HG03196 (cell line): ENCODE measurements at regions not wholly inside any gene's neighbourhood (a gene's known extent, or its start where the extent isn't known, plus 50 kb on each side); places are given as distances from the start of the nearest gene placed in this dataset.

ENCODE experiments used
- ATAC-seq: cut with Tn5 transposase; IDR thresholded peaks from one replicate; pipeline ENCODE4 v1.9.1; 2021; ENCODE audit not compliant: unreplicated experiment

GRCh38 chr16:86181526-86181925, 282.6 kb downstream of the IRF8 start:
- no peak for ATAC-seq

GRCh38 chr16:86184185-86184584, 285.2 kb downstream of the IRF8 start:
- no peak for ATAC-seq

GRCh38 chr16:86185089-86185488, 286.1 kb downstream of the IRF8 start:
- no peak for ATAC-seq

GRCh38 chr16:86186313-86186712, 287.4 kb downstream of the IRF8 start:
- ATAC-seq: no peak

GRCh38 chr16:86189934-86190333, 291.0 kb downstream of the IRF8 start:
- no peak for ATAC-seq

- ATAC-seq: no peak
Measured at GRCh38 chr16:86191663-86192062, 292.7 kb downstream of the IRF8 start.

- no peak for ATAC-seq
Measured at GRCh38 chr16:86193528-86194193, 294.7 kb downstream of the IRF8 start.

- no peak for ATAC-seq
Measured at GRCh38 chr16:86195863-86196630, 297.1 kb downstream of the IRF8 start.

- ATAC-seq: no peak
Measured at GRCh38 chr16:86196687-86197391, 297.9 kb downstream of the IRF8 start.

GRCh38 chr16:86198206-86199118, 299.5 kb downstream of the IRF8 start:
- ATAC-seq: no peak

GRCh38 chr16:86199182-86199581, 300.2 kb downstream of the IRF8 start:
- no peak for ATAC-seq

- ATAC-seq: no peak
Measured at GRCh38 chr16:86199871-86200695, 301.1 kb downstream of the IRF8 start.

- no peak for ATAC-seq
Measured at GRCh38 chr16:86200722-86201121, 301.8 kb downstream of the IRF8 start.

- no peak for ATAC-seq
Measured at GRCh38 chr16:86201746-86202145, 302.8 kb downstream of the IRF8 start.

GRCh38 chr16:86202267-86202666, 303.3 kb downstream of the IRF8 start:
- no peak for ATAC-seq

- ATAC-seq: no peak
Measured at GRCh38 chr16:86202760-86203426, 303.9 kb downstream of the IRF8 start.

GRCh38 chr16:86203557-86204275, 304.8 kb downstream of the IRF8 start:
- no peak for ATAC-seq

- no peak for ATAC-seq
Measured at GRCh38 chr16:86205521-86206245, 304.6 kb upstream of the FOXF1 start.
